ENCODE measurements at regions not wholly inside any gene's neighbourhood (a gene's known extent, or its start where the extent isn't known, plus 50 kb on each side); places are given as distances from the start of the nearest gene placed in this dataset.
"Not testable (repeated sequence)": the region's sequence is repeated elsewhere in the genome, so short reads cannot be mapped to it uniquely, and the experiment has no call there.

DNA sequence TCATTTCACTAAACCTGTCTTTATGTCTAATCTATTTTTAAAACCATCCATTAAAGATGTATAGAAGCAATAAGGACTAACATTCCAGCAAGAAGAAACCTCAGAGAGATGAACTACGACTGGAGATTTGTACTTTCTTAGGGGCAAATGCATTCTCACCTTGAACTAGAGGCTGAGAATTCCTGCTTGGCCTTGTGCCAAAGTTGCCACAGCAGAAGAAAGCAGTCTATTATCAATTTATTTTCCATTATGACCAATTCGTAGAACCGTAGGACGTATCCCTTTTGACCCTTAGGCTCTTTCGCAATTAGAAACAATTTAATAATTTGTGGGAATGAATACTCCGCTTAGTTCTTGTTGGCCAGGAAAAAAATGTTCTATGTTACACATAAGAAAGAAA lies 1647.4 kb upstream of the CDH9 start:
- DNase-seq (ENCODE audit: low spot score) = no peak

DNA sequence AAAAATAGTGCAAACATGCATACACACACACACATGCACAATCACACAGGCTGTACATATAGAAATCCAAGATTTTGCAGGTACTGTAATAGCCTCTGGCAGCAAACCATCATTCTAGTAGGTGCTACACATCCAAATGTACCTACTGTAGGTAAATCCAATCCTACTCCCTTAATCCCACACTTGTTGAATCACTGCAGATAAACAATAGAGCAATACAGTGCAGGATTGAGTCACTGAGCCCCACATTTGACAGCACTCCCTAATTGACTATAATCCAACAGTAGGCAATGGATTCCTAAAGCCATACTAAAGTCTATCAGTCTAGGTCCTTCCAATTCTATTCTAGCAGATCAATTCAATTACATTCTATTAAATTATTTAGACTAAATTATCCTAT lies 1640.5 kb upstream of the CDH9 start:
- no peak for DNase-seq (ENCODE audit: low spot score)

DNA sequence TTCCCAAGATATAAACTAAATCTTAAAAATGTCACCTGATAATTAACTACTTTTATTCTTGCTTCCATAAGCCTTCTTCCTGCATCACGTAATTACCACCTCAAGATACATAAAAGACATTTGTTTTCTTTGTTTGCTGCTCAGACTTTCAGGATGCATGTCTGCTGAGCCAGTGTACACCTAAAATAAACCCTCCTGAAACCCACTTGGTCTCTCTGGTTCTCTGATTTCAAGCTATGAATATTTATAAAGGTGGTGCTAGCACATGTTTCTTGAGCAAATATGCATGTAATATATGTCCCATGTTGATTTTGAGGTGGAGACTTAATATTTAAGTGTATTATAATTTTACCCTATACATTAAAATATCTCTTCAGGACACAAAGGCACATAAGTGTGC lies 1627.7 kb upstream of the CDH9 start:
- DNase-seq (ENCODE audit: low spot score) = no peak

DNA sequence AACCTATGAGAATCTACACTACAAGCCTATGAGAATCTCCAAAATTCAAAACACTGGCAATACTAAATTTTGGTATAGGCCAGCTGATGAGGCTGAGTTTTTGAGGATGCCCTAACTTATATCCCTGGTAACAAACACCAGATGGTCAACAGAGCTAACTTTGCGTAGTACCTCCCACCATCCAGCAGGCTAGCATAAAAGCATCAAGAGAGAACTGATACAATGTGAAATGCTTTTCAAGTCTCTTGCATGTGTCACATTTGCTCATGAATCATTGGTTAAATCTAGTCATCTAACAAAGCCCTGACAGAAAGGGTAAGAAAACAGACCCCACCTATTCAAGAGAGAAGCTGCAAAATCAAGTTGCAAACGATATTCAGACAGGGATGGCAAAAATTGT lies 1609.7 kb upstream of the CDH9 start:
- no peak for DNase-seq (ENCODE audit: low spot score)

DNA sequence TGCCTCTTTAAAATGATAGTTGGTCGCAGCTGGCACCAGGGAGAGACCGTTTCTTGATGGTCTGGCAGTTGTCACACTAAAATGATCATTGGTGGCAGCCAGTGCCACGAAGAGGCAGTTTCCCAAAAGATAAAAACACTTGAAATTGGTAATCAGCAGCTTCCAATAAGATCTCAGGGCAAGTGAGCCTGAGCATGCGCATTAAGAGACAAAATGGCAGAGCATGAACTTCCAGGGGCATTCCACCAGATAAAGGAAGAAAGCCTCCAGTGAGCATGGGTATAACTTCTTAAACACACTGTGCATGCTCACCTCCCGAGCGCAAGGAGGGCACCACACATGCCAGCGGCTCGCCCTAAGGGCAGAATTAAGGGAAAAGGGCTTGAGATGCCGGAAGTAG lies 1594.2 kb upstream of the CDH9 start:
- no peak for DNase-seq (ENCODE audit: low spot score)

DNA sequence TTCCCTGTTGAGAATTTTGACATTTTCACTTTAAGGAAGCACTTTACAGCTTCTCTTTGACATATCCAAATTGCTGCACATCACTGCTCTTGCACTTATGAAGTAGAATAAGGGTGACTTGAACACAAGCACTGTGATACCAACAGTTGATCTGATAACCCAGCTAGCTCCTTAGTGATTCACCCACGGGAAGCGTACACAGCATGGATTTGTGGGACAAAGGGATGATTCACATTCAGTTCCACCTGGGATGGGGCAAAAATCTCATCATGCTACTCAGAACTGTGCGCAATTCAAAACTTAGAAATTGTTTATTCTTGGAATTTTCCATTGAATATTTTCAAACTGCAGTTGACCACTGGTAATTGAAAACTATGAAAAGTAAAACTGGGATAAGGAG lies 1565.5 kb upstream of the CDH9 start:
- no peak for DNase-seq (ENCODE audit: low spot score)

DNA sequence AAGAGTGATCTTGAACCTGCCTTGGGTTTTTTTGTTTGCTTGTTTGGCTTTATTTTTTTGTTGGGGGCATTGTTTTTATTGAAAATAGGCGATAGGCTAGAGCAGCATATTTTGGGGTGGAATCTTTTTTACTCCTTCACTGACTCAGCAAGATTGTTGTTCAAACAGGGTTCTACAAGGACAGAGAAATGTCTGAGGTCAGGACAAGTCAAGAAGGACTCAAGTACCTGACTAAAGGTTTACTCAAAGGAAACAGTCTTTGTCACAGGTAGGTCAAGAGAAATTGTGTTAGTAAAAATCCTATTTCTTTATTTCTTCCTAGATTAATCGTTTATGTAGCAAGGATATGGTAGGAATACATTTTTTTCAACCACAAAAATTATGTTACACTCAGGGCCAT lies 1564.0 kb upstream of the CDH9 start:
- DNase-seq (ENCODE audit: low spot score) = no peak

DNA sequence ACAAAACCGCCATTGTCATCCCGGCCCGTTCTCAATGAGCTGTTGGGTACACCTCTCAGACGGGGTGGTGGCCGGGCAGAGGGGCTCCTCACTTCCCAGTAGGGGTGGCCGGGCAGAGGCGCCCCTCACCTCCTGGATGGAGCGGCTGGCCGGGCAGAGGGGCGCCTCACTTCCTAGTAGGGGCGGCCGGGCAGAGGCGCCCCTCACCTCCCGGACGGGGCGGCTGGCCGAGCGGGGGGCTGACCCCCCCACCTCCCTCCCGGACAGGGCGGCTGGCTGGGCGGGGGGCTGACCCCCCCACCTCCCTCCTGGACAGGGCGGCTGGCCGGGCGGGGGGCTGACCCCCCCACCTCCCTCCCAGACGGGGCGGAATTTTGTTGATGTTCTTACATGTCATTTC lies 1558.3 kb upstream of the CDH9 start:
- not testable (repeated sequence) for DNase-seq (ENCODE audit: low spot score)

DNA sequence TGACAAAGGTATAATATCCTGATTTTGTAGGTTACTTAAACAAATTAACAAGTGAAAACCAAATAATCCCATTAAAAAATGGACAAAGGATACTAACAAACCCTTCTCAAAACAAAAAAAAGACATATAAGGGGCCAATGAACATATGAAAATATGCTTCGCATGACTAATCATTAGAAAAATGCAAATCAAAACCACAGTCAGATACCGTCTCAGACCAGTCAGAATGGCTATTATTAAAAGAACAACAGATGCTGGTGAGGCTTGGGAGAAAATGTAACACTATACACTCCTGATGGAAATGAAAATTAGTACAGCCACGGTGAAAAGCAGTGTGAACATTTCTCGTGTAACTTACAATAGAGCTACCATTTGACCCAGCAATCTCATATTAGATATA lies 1542.2 kb upstream of the CDH9 start:
- no peak for DNase-seq (ENCODE audit: low spot score)

DNA sequence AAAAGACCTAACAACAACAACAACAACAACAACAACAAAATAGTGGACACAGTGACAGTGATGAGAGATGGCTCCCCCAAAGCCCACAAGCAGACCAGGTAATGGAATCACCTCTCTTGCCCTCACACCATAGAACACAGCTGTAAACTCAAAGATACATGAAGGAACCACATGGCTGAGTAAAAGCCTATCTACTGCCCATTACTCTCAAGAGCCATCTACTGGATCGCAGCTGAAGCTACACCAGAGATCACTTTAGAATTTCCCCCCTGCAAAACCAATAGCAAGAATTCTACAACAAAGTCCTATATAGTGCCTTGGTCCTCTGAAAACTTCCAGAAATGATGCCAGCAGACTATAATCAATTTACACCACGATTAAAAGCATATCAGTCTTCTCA lies 1537.6 kb upstream of the CDH9 start:
- DNase-seq (ENCODE audit: low spot score) = no peak

DNA sequence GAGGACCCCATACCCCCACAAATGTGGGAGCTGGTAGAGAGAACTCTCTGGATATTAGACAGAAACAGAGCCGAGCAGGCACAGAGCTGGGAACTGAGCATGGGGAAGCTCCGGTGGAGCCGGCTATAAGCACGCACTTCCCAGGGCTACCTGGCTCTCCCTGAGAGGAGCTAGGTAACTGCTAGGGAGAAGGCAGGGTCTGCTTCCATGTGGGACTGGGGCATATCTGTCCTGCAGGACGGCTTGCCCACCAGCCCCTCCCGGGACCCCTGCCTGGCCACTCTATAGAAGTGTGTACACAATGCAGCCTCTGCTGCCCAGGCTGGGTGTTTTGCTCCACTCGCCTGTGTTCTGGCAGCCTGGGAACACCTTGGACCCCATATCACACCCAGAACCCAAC lies 1537.0 kb upstream of the CDH9 start:
- DNase-seq (ENCODE audit: low spot score) = no peak

DNA sequence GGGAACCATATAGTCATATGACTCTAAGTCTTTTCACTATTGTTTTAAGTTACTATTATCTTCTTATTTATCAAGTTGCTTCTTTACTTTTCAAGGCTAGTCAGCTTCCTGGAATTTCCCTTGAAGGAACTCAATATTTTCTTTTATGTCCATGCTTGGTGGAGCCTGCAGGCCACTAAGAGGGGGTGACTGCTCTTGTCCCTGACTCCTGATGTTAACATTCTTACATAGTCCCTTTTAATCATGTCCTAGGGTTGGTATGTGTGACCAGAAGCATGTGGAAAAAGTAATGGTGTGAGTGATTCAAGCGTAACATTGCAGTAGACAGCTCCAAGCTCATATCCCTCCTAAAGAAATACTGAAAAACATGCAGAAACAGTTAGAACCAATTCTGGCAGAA lies 1536.2 kb upstream of the CDH9 start:
- no peak for DNase-seq (ENCODE audit: low spot score)

DNA sequence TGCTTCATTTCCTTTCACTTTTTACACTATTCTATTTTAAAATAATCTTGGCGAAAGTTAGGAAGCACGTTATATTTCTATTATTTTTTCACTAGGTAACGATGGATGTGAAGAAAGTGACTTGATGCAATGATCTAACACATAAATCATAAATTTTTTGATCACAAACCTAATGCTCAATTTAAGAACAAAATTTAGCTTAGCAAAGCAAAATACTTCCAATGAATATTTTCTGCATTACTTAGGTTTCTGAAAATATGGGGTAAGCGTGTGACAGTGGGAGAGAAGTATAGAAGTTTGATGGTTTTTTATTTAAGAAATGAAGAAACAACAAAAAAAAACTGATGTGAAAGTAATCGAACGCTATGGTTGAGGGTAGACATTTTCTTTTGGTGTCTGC lies 1528.7 kb upstream of the CDH9 start:
- DNase-seq (ENCODE audit: low spot score) = no peak

DNA sequence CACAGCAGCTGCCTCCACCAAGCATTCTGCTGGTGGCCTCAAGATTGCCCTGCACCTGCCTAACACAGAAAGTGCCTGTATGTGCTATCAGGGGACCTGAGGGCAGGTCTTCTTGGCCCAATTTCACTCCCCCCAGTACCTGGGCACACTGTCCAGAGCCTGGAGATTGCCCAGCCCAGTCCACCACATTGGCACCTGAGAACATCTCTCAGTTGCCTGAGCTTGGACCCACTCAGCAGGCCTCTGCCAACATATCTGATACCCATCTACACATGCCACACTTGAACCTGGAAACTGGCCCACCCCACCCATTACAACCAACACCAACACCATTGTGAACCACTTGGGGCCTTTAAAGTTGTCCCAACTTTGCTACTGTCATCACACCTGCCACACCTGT lies 1523.1 kb upstream of the CDH9 start:
- DNase-seq (ENCODE audit: low spot score) = no peak

DNA sequence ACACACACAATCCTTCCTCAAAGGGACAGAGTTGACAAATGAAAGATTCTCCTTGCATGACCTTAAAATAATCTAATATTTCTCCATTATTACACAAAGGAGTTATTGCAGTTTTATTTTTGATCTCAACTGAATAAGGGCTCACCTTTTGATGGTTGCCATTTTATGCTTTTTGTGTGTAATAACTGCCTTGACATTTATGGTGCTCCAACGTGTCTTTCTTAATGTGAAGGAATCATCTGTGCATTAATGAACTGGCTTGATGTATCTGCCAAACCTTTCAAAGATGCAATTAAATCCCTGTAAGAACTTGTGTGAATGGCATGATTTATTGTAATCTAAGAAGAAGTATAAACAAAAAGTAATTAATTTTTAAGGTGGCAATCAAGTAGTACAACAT lies 1519.8 kb upstream of the CDH9 start:
- no peak for DNase-seq (ENCODE audit: low spot score)

DNA sequence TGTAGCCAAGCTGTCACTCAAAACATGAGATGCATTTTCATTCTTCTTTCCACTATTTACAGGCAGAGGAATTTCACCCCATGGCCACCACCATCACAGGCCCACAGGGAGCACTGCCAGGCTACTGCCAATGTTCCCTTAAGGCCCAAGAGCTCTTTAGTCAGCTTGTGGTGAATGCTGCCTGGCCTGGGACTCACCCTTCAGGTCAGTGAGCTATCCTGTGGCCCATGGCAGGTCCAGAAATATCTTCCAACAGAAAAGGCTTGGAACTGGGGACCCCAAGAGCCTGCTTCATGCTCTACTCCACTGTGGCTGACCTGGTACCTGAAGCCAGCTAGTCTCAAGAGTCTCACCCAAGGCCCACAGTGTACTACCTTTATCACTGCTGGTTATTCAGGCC lies 1518.7 kb upstream of the CDH9 start:
- no peak for DNase-seq (ENCODE audit: low spot score)

DNA sequence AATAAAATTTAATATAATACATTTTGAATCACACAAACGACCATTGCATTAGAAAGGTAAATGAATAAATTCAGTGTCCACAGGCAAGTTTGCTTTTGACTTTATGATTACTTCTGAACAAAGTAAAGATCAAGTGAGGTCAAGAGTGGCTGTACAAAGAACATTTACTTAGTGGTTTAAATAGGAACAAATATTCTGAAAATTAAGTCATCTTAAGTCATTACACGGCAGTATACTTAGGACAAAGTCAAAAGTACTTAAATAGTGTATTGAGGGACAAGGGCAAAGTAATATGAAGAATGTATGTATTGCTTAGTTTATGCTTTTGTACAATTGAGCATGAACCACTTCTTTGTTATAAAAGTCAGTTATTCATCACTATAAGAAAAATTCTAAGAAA lies 1511.2 kb upstream of the CDH9 start:
- DNase-seq (ENCODE audit: low spot score) = no peak

DNA sequence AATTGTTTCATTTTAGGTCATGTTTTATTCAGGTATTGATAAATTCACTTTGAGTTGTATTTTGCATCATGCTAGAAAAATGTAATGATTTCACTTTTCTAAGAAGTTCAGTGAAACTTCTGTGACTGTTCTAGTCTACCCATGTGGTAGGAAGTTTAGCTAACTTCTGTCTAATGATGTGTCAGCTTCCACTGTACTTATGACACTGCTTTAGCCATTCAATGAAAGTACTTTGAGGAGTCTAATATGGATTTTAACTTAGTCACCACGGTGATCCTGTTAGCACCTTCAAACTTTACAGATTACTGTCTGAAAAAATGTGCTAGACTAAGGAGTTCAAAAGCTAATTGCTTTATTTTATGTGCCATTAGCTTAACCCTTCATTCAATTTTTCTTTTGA lies 1510.5 kb upstream of the CDH9 start:
- no peak for DNase-seq (ENCODE audit: low spot score)

DNA sequence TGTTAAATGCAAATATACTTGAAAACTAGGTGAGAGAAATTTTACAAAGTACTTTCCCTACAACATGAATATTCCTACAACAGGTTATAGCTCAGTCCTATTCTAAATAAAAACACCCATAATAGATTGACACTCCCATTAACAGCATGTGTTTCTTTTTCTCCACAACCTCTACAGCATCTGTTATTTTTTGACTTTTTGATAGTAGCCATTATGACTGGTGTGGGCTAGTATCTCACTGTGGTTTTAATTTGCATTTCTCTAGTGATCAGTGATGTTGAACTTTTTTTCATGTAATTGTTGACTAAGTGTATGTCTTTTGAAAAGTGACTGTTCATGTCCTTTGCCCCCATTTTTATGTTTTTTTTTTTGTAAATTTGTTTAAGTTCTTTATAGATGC lies 1506.1 kb upstream of the CDH9 start:
- no peak for DNase-seq (ENCODE audit: low spot score)

DNA sequence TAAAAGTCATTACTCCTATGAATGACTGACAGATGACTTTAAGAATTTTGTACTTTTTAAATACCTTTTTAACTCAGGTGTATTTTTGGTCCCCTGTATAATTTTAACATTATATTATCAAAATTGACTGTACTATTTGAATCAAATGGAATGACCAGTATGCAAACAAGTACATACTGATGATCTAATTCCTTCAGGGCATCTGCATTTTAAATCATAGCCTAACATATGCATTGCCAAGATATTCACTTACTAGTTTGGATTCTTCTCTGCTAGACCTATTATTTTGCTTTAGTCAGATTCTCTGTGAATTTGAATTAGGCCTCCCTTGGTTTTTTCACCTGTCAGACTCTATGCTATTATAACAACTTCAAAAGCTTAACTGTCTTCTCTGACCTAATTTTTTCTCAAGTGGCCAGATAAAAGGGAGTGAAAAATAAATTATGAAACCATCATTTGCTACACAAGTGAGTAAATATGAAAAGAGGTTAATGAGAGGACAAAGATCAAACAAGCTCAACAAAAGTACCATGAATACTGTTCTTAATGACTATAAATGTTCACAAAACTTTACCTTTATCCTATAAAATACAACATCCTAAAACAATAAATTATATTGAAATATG lies 1505.2 kb upstream of the CDH9 start:
- DNase-seq (ENCODE audit: low spot score) = no peak

DNA sequence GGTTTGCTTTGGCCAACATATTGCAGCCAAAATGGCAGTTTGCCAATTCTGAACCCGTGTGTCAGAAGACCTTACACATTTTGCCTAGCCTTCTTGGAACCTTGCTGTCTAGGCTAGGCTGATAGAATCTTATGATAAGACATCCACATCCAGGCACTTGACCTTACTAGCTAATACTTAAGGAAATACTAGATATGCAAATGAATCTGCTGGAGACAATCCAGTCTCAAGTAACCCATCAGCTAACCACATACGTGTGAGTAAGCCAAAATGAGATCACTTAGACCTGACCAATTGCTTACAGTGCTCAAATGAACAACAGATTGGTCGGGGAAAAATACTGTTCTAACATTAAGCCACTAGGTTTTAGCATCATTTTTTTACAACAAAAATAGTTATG lies 1504.6 kb upstream of the CDH9 start:
- no peak for DNase-seq (ENCODE audit: low spot score)

DNA sequence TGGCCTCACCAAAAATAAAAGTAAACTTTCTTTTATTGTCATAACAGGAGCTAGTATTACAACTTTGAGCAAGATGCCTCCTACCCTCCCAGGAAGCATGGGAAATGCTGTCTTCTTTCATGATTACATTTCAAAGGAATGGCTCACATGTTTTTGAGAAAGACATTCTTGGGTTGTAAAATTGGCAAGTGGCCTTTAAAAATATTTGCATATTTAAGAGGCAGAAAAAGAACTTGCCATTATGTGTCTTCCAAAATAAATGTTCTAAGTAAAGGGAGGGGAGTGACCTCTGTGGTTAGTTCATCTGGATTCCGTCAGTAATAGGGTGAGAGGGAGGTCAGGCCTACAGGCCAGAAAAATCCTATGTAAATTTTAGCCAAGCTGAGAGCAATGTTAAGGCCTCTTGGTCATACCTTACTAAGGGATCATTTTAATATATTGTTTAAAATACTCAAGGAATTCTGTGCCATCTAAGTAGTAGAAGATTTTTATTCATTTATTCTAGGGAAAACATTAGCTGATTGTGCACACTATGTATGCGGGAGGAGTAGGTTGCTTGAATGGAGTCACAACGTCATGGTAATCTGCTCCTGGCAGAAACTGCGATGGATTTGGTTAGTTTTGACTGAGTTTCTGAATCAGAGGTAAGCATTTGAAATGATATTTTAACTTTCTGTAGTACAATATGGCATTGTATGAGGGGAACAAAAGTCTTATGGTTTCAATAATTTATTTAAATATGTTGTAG lies 1485.7 kb upstream of the CDH9 start:
- no peak for DNase-seq (ENCODE audit: low spot score)

DNA sequence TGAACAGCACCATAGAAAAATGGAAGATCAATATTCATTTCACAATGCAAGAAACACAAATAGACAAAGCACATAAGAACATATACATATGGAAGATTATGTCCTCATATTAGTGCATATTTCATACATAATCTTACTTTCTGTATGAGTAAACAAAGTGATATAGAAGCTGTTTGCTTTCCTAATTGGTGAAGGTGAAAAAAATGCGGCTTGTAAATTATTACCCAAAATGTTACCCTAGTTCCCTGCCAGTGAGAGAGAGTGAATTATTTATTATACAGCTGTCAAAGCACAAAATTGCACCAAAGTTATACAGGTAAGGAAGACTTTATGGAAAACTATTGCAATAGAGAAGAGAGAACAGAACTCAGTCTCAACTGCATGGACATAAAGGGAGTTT lies 1485.0 kb upstream of the CDH9 start:
- DNase-seq (ENCODE audit: low spot score) = no peak

DNA sequence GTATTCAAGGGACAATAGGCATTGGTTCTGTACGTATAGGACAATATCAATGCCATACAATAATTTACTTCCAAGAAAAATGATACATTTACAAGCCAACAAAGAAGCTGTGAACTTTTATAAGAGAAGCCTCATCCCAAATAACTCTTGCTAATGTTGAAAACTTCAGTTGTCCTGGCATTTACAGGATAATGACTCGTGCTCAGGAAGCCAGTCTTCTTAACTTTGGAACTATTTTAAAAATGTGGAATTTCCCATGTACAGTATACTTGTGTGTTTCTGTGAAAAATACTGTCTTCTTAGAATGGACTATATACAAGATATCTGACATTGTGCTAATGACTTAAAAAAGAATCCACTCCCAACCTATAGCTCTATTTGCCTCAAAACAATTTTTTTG lies 1479.3 kb upstream of the CDH9 start:
- DNase-seq (ENCODE audit: low spot score) = no peak

Data from ureter (tissue), 1 donor.